HG03066 (cell line): ENCODE measurements at regions not wholly inside any gene's neighbourhood (a gene's known extent, or its start where the extent isn't known, plus 50 kb on each side); places are given as distances from the start of the nearest gene placed in this dataset.
"Not testable (repeated sequence)": the region's sequence is repeated elsewhere in the genome, so short reads cannot be mapped to it uniquely, and the experiment has no call there.

ENCODE experiments used
- ATAC-seq: cut with Tn5 transposase; IDR thresholded peaks from one replicate; pipeline ENCODE4 v1.9.1; 2021; ENCODE audit warnings: low read depth; ENCODE audit not compliant: unreplicated experiment

DNA sequence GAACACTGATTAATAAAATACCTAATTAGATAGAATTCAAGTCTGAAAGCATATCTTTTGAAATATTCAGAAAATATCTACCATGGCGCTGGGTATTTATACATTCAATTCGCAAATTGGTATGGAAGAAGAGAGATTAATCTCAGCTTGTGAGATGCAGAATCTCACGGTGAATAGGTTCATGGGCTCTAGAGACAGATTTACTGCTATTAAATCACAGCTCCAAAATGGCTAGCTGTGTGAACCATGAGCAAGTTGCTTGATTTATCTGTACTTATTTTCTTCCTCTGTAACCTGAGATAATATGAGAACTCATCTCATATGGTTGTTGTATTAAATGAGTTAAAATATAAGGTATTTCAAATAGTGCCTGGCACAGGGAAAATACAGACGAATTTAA lies 556.7 kb downstream of the FBXO15 start:
- no peak for ATAC-seq

DNA sequence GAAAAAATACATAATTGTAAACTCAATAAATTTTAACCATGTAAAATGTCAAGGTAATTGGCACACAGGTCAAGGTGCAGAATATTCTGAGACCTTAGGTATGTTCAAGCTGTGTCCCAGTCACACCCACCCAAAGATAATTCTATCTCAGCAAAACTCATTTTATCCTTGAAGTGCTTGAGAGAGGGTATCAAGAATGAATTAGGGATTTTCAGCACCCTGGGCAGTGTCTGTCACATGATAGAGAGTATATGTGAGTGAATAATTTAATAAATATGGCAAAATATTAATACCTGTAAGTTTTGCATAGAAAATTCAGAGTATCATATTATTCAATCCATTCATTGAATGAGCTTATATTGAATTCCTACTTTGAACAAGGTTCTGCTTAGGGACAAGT lies 567.9 kb downstream of the FBXO15 start:
- ATAC-seq, result no peak

DNA sequence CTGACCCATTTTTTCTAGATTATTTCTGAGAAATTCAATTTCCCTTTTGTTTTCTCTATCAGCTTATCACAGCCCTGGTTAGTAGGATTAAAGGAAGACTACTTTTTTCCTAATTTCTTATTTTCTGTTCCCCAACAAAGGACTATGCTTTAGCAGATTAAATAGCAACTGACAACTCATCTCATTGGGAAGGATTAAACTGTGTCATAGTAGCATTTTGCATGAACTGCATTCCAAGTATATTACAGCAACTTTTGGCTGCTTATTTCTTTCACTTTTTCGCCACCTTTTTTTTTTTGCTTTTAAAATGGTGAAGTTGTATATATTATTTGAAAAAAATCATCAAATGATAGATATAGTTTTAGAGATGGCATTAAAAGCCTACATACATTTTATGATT lies 570.3 kb downstream of the FBXO15 start:
- no peak for ATAC-seq

DNA sequence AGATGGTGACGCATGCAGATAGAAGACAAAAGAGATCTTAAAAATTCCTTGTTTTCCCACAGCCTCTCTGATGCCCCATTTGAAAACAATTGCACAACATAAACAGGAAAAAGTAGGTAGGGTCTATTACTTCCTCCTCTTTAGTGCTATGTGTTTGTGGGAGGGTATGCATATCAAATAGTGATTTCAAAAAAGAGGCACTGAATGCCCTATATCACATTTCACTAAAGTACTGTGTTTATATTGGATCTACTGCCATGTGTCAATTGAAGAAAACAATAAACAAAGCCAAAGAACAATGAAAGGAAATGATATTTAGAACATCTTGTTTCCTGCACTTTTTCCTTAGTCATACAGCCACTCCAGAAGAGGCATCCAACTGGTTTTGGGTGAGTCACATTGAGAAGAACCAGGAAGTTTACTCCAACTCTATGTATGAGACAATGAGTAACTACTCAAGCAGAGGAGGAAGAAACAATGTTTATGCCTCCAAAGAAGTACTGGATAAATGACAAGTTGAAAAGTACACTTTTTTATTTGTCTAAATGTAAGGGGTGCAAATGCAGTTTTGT lies 583.6 kb downstream of the FBXO15 start:
- ATAC-seq, result no peak

DNA sequence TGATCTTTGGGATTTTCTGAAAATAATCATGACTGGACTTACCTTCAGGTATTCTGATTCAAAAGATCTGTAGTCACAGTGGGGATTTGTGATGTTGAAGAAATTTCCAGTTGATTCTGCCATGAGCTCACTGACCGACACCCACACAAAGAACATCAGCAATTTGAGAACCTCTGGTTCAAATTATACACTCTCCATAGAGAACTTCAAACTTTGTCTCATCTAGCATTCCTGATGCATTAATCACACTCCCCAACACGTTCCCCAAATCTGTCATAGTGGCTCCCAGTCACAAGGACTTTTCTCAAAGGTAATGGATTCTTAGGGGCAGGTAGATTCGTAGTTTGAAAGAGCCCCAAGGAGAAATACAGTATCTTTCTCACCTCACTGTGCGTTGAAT lies 584.3 kb downstream of the FBXO15 start:
- ATAC-seq, result no peak

DNA sequence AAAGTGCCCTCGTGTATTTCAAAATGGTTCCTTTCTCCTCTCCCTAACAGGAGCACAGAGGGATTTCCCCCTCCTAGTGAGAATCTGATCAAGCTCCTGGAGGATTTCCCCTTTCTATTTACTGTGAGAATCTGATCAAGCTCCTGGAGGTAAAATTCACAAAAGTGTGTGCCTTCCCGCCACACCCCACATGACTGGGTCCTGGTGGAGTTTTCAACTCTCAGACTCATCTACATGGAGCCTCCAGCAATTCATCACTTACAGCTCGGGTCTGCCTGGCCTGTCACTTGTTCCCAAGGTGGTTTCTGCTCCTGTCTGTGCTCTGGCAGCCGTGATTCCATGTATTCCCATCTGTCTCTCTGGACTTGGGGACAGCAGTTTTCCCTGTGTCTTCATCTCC lies 590.7 kb downstream of the FBXO15 start:
- no peak for ATAC-seq

DNA sequence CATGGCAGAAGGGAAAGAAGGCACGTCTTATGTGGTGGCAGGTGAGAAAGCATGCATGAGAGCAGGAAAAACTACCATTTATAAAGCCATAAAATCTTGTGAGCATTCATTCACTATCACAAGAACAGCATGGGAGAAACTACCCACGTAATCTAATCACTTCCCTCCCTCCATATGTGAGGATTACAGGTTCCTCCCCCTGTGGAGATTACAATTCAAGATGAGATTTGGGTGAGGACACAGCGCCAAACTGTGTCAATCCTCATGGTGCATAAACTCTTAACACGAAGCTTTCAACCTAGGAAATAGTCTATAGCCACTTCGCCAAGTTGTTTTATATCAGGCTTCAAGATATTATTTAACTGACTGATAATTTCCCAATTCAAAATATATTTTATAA lies 595.5 kb downstream of the FBXO15 start:
- no peak for ATAC-seq

DNA sequence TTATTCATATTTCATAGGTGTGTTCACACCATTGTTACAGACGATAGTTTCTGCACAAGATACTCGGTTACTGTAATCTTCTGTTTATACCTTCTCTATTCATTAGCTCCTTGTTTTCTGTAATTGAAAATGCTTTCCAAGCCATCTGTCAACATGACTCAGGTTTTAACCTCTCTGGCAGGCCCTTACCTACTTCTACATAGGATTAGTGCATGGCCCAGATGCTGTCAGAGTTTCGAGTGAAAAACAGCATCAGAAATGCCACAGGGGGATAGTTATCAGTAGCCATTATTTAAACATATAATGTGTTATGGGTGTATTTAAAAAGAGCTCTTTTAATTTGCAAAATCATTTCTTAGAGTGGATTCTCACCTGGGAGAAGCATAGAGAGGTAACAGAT lies 596.4 kb downstream of the FBXO15 start:
- ATAC-seq, result no peak

DNA sequence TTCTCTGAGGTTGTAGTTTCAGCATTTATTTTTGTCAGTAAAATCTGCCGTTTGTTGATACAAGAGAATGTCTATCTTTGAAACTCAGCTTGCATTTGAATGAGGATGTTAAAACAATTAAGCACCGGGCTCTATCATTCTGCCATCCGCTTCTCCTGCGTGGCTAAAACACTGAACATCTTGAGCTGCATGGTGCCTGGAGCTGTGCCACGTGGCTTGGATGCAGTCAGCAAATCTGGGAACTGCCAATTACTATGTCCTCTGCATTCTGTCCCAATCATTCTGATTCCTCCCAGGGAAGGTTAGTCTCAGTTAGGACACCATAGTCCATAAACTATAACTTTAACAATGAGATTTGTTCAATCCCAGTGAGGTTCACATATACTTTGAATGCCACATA lies 598.4 kb downstream of the FBXO15 start:
- ATAC-seq, result no peak

DNA sequence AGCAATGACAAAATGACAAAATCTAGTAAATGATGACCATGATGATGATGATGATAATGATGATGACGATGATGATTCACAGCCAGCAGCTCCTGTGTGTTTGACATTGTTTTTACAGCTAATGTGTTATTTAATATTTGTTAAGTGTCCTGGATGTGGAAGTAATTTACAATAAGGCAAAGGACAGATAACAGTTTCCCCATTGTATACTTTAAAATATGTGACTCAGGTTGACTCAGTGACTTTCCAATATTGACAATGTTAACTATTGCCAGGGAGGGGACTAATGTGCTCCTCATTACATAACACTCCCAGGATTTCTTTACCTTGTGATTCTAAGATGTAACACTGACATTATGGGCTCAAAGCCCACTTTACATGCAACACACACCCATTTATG lies 602.2 kb downstream of the FBXO15 start:
- ATAC-seq, result no peak

DNA sequence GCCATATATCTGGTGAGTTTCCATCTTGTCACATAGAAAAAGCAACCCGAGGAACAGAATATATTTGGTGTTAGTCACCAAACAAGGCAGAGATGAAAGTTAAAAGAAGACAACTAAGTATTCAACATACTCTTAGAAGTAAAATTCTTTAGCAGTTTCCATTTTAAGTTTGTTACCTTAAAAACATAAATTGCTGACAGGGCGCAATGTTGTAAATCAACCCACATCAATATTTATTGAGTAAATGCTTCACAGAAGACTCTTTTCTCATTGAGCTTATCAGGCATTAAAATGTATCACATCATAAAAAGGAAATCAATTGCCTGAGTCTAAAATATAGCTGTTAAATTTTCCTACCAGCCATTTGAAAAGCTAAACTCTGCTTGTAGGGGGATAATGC lies 603.0 kb downstream of the FBXO15 start:
- no peak for ATAC-seq

DNA sequence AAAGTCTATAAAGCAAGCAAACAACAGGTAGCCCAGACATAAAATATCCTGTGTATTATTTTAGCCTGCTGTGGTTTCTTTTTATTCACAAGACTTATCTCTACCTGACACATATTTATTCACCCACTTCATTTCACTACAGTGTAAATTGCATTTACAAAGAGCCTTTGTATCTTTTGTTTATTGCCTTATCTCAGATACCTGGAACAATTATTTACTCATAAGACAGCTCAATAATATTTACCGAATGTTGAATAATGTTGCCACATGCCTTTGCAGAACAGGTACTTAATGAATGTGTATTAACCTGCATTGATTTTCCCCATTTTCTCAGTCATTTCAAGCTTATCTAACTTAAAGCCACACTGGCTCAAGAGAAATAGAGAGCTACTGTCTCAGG lies 603.6 kb downstream of the FBXO15 start:
- ATAC-seq, result no peak

DNA sequence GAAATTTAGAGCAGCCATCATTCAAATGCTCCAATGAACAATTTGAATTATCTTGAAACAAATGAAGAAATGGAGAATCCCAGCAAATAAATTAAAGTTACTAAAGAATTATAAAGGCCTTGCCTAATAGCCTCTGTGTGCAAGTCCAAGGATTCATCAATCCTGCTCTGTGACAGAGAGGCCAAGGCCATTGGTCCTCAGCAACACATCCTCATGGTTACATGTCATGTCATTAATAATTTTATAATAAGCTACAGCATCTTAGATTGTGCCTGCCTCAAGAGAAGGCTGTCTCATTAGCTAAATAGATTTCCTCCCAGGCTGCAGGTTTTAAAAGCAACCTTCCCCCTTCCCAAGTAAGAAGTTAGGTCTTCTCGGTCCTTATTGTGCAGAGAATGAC lies 611.6 kb downstream of the FBXO15 start:
- no peak for ATAC-seq

DNA sequence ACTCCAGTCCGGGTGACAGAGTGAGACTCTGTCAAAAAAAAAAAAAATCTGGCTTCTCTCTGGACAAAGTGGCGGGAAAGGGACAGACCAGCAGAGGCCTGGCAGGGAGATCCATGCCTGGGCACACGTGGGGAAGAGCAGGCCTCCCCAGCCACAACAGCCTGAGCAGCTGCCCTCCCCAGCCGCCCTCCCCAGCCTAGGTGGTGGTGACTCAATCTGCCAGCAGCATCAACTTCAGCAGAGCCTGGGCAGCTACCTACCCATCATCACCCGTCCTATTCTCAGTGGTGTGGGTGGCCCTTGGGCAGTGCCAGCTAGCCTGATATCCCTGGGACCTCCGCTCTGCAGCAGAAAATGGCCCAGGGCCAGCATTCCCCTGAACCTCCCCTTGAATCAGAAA lies 612.4 kb downstream of the FBXO15 start:
- no peak for ATAC-seq

DNA sequence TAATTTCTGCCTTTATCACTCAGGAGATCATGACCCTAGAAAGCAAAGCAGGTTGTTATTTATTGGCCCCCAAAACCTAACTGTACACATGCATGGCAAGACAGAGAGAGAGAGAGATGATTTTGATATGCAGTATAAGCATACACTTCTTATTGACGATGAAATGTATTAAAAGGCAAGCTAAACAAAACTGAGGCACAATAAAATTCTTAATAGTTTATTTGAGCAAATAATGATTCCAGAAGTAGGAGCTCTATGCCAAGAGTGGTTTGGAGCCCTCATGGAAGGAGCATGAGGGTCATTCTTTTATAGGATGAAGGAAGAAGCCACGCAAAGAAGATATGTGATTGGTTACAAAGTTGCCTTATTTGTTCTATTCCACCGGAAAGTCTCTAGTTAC lies 616.0 kb downstream of the FBXO15 start:
- ATAC-seq, result no peak

DNA sequence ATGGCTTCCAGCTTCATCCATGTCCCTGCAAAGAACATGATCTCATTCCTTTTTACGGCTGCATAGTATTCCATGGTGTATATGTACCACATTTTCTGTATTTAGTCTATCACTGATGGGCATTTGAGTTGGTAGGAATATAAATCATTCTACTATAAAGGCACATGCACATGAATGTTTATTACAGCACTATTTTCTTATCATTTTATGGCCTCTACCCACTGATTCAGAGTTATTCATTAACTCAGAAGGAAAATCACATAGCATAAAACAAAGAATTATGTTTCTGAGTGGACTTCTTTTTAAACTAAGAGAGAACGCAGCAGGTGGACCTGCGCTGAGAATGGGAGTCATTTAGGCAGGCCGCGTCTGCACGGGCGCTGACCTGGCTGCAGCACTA lies 619.6 kb downstream of the FBXO15 start:
- no peak for ATAC-seq

DNA sequence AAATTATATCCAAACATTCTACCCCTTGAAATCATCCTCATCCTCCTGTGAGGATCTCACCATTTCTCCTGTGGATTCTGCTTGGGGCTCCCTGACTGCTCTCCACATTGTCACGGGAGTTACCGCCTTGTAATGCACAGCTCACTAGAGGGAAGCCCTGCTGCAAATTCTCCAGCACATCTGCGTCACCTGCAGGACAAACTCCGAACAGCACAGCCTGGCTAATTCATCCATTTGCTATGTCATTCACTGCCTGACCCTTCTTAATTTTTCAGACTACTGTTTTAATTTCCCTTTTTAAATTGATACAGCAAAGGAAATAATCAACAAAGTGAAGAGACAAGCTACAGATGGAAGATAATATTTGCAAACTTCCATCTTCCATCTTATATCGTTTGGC lies 627.4 kb downstream of the FBXO15 start:
- ATAC-seq, result no peak

DNA sequence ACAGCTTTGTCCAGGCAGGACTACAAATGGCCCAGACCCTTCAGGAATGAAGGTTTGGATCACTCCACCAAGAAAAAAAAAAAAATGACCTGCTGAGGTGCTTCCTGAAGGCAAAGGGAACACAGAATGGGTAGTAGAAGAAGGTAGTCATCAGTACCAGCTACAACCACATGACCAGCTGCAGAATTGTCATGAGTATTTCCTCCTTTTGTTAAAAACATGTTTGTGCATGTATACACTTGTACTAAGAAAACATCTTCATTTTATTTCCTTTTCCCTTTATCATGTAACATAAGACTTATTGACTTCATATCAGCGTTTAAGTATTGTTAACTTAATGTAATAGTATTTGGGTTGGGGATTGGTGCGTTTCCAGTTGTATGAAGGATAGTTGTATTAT lies 631.6 kb downstream of the FBXO15 start:
- not testable (repeated sequence) for ATAC-seq

DNA sequence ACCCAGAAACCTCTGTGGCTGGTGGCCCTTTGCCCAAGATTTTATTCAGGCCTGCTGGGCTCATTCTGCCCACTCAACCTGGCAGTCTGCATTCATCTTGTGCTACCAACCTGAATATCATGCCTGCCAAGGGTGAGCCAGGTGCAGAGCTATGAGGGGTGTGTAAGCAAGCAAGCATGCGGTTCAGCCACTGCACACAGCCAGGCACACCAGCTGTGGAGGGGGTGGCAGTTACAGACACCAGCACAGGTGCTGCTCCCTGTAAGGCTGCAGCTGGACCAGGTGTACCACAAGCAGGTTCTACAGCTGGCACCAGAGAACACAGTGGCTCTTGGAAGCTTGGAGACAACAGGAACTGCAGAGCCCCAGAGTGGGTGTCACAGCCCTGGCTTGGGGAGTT lies 633.2 kb downstream of the FBXO15 start:
- no peak for ATAC-seq

DNA sequence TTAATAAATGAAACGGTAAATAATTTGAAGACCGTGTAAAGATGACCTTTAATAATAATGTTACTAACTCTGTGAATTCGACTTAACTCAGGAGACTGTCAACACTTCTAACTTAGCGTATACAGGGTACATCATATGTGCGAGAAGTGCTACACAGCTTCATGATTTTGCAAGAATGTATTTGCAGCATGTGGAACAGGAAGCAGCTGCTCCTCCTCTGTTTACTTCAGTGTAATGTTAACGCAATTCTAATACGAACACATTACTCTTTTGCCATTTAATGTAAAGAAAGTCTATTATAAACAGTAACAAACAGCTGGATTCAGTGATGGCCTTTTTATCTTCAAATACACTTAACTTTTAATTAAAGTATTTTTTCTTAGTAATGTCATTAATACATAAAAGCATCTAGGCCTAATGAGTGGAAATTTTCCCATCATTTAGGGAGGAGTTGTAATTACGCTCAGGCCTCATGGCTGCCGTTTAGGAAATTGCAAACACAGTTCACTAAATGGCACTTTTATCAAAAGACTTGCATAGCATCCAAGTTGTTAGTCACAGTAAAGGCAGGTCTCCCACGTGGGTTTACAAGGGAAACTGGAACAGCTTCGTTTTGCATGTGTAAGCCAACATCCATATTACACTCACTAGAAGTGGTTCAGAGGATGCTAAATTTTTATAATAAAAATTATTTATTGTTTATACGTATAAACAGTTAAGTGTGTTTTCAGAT lies 635.7 kb downstream of the FBXO15 start:
- ATAC-seq, result no peak

DNA sequence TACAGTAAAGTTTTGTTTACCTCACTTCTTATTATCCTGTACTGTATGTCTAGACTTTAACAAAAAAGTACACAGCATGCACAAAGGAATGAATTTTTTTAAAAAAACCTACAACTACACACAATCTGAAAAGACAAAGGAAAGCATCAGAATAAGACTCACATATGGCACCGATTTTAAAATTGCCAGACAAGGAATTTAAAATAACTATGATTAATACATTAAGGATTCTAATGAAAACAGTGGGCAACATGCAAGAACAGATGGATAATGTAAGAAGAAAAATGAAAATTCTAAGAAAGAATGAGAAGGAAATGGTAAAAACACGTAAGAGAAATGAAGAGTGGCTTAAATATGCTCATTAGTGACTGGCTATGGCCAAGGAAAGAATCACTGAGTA lies 638.2 kb downstream of the FBXO15 start:
- no peak for ATAC-seq

DNA sequence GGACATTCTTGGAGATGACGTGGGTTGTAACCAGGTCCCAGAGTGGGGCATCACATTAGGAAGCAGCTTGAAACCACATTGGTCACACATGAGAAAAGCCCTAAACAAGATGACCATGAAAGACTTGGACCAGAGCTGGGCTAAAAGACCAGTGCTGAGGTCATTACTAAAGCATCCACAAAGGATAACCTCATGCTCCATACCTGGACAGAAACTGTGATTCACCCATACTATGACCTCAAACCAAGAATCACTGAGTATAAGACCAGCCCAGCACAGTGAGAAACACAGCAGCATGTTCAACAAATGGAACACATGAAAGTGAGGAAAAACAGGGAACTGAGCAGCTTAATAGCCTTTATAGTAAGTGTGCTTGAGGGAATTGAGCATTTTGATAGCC lies 635.5 kb upstream of the NETO1 start:
- ATAC-seq, result no peak

DNA sequence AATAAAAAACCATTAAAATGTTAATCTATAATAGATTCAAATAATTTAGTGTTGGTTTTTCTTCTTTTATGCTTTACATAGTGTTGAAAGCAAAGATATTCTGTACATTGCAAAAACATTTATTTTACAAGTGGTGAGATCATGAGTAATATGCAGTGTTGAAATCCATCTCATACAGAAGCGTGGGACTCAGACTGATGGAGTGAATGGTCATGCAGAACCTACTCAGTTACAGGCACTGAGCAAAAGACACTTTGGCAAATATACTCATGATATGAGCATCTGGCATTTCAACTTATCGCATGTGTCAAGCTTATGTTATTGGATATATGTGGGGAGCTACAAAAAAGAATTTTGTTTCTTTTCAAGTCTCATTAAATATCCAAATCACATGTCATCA lies 620.2 kb upstream of the NETO1 start:
- no peak for ATAC-seq
